ENCODE measurements at regions not wholly inside any gene's neighbourhood (a gene's known extent, or its start where the extent isn't known, plus 50 kb on each side); places are given as distances from the start of the nearest gene placed in this dataset.

DNA sequence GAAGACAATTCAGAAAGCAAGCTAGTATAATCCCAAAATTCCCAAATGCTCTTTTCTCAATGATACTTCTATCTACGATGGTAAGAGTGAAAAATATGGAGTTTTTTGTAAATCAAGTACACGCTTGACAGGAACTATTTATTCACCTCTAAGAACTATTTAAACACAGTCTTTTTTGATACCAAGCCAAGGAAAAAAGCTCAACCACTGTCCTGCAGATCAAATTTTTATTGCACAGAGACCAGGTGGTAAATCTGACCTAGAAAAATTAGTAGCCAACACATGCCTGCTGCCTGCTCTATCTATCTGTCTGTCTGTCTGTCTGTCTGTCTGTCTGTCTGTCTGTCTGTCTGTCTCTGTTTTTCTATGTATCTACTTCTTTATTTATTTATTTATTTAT, 292.2 kb downstream of the MZT1 start:
- Mint-ChIP-seq H3K4me3 (no peak overlapping the region), H3K27ac (ENCODE audit: unreplicated experiment) (no peak overlapping the region), H3K36me3 (ENCODE audit: low read depth) (no peaks in the 10 kb centered on the region), H3K27me3 (ENCODE audit: low read depth) (no peaks in the 10 kb centered on the region), H3K9me3 (no peaks in the 10 kb centered on the region), H3K4me1 (no peaks in the 10 kb centered on the region)
- TF ChIP-seq, protein P1, sequence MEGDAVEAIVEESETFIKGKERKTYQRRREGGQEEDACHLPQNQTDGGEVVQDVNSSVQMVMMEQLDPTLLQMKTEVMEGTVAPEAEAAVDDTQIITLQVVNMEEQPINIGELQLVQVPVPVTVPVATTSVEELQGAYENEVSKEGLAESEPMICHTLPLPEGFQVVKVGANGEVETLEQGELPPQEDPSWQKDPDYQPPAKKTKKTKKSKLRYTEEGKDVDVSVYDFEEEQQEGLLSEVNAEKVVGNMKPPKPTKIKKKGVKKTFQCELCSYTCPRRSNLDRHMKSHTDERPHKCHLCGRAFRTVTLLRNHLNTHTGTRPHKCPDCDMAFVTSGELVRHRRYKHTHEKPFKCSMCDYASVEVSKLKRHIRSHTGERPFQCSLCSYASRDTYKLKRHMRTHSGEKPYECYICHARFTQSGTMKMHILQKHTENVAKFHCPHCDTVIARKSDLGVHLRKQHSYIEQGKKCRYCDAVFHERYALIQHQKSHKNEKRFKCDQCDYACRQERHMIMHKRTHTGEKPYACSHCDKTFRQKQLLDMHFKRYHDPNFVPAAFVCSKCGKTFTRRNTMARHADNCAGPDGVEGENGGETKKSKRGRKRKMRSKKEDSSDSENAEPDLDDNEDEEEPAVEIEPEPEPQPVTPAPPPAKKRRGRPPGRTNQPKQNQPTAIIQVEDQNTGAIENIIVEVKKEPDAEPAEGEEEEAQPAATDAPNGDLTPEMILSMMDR (conservative IDR thresholded peaks at IDR 0.05): no peak
- DNase-seq (ENCODE audit: low read depth, low spot score): no peak

DNA sequence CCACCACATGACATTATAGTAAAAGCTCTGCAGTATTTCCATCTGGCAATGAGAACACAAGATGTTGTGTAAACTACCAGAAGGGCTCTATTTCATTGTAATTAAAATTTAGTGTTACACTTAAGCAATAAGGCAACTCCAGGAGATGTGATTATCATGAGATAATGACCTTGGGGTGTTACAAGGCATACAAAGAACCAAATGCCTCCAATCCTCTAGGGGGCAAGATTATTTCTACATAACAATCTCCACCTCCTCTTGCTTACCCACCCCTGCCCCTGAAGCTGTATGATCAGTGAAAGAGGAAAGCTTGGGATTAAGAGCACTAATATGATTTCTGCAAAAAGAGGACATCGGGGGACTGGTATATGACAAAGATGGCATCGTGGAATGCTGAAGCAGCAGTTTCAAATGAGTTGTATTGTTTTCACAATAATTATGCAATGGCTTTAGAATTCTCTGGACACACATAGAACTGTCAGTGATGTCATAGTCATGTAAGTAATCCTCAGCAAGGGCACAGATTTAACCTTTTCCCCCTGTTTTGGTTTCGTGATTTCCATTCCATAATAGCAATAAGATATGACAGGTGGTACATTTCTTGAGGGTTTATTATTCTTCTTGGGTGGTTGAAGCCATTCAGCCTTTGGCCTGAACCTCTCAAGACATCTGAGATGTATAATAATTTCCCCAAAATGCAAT, 295.3 kb downstream of the MZT1 start:
- no peaks in the 10 kb centered on the region for H3K4me1 Mint-ChIP-seq
- DNase-seq (ENCODE audit: low read depth, low spot score): no peak
- no peak overlapping the region for H3K4me3 Mint-ChIP-seq
- TF ChIP-seq, protein P1 (conservative IDR thresholded peaks at IDR 0.05): no peak
- no peaks in the 10 kb centered on the region for H3K9me3 Mint-ChIP-seq
- H3K27ac Mint-ChIP-seq (ENCODE audit: unreplicated experiment): no peak overlapping the region
- no peaks in the 10 kb centered on the region for H3K36me3 Mint-ChIP-seq (ENCODE audit: low read depth)
- H3K27me3 Mint-ChIP-seq (ENCODE audit: low read depth): no peaks in the 10 kb centered on the region

- Mint-ChIP-seq H3K27ac (ENCODE audit: unreplicated experiment) (no peak overlapping the region), H3K27me3 (ENCODE audit: low read depth) (no peaks in the 10 kb centered on the region), H3K4me1 (no peaks in the 10 kb centered on the region), H3K9me3 (no peaks in the 10 kb centered on the region), H3K4me3 (no peak overlapping the region), H3K36me3 (ENCODE audit: low read depth) (no peaks in the 10 kb centered on the region)
- TF ChIP-seq, protein P1 (conservative IDR thresholded peaks at IDR 0.05): no peak
- DNase-seq (ENCODE audit: low read depth, low spot score): no peak
Observed at GRCh38 chr13:72430923-72431322, 296.5 kb downstream of the MZT1 start.

DNA sequence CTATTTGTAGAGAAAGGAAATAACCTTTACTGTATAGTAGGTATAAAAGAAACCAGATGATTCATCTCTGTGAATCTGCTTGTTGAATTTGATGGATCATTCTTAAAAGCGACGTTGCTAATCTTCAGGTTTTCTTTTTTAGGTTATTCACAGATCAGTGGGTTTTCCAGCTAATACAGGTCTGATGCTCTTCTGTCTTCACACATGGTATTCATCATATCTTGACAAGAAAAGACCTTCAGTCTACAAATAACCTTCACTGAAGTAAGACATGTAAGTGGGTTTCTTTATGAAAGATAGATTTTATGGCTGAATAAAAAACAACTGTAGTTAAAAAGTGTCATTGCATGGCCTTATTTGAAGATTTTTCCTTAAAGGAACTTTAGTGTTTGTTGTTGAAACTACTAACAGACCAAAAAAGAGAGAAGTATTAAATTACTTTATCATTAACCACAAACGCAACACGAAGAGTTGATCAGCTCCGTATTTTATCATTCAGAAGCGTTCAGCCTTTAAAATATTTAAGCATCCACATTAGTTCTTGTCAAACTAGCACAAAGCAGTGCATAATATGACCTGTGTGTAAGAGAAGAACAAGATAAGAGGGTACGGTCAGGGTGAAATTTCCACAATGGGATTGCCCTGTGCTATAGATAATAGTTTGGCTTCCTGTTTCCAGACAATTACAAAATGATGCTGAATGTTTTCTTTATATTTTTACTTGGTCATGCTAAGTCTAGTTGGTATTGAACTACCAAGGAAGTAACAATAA, 299.5 kb downstream of the MZT1 start:
- Mint-ChIP-seq H3K27me3 (ENCODE audit: low read depth) (no peaks in the 10 kb centered on the region), H3K4me1 (no peaks in the 10 kb centered on the region), H3K9me3 (no peaks in the 10 kb centered on the region), H3K36me3 (ENCODE audit: low read depth) (no peaks in the 10 kb centered on the region), H3K27ac (ENCODE audit: unreplicated experiment) (no peak overlapping the region), H3K4me3 (no peak overlapping the region)
- DNase-seq (ENCODE audit: low read depth, low spot score): no peak
- TF ChIP-seq, protein P1 (conservative IDR thresholded peaks at IDR 0.05): no peak

DNA sequence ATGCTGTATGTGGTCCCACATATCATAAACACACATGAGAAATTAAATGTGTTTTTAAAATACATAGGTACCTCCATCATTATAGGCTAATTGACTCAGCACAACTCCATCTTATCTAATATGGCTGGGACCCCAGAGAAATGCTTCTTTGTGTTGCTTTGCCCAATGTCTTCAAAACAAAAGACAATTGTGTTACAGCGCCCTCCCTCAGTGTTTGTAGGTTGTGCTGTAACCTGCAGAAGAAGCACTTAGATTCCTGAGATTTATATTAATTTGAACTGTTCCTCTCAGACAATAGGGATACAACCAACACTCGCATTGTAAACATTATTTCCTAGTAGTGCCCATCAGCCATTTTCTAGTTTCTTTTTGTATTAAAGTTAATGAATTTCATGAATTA, 303.4 kb downstream of the MZT1 start:
- H3K27me3 Mint-ChIP-seq (ENCODE audit: low read depth): no peaks in the 10 kb centered on the region
- no peaks in the 10 kb centered on the region for H3K9me3 Mint-ChIP-seq
- H3K36me3 Mint-ChIP-seq (ENCODE audit: low read depth): no peaks in the 10 kb centered on the region
- H3K4me3 Mint-ChIP-seq: no peak overlapping the region
- no peaks in the 10 kb centered on the region for H3K4me1 Mint-ChIP-seq
- H3K27ac Mint-ChIP-seq (ENCODE audit: unreplicated experiment): no peak overlapping the region
- no peak for DNase-seq (ENCODE audit: low read depth, low spot score)
- TF ChIP-seq, protein P1 (conservative IDR thresholded peaks at IDR 0.05): no peak
